ENCODE measurements at regions not wholly inside any gene's neighbourhood (a gene's known extent, or its start where the extent isn't known, plus 50 kb on each side); places are given as distances from the start of the nearest gene placed in this dataset.
A peak's percentile ranks its signal among the peaks of the same experiment; 100 is the strongest.

DNA sequence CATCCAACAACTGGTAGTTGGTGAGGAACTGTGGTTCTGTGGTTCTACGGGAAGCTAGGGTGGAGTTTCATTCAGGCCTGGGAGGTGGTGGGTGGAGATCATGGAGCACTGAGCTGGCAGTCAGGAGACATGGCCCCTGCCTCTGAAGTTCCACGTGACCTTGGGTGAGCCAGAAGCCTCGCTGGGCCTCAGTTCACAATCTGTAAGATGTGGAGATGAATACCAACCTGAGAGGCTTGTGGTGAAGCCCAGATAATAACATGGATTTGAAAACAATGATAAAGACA lies 177.9 kb downstream of the MACROH2A1 start:
- Histone ChIP-seq H3K36me3 (no peaks in the 10 kb centered on the region), H3K9me3 (no peaks in the 10 kb centered on the region), H3K27ac (no peak overlapping the region), H3K27me3 (no peaks in the 10 kb centered on the region), H3K4me1 (peaks cover 14% of the 10 kb centered on the region), H3K4me3 (no peak overlapping the region)
- no peak for TF ChIP-seq POLR2A (IDR thresholded peaks at IDR 0.05)
- TF ChIP-seq, protein P1, sequence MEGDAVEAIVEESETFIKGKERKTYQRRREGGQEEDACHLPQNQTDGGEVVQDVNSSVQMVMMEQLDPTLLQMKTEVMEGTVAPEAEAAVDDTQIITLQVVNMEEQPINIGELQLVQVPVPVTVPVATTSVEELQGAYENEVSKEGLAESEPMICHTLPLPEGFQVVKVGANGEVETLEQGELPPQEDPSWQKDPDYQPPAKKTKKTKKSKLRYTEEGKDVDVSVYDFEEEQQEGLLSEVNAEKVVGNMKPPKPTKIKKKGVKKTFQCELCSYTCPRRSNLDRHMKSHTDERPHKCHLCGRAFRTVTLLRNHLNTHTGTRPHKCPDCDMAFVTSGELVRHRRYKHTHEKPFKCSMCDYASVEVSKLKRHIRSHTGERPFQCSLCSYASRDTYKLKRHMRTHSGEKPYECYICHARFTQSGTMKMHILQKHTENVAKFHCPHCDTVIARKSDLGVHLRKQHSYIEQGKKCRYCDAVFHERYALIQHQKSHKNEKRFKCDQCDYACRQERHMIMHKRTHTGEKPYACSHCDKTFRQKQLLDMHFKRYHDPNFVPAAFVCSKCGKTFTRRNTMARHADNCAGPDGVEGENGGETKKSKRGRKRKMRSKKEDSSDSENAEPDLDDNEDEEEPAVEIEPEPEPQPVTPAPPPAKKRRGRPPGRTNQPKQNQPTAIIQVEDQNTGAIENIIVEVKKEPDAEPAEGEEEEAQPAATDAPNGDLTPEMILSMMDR (IDR thresholded peaks at IDR 0.05), result no peak
- no peak for TF ChIP-seq POLR2AphosphoS5 (IDR thresholded peaks at IDR 0.05)
- TF ChIP-seq EP300 (IDR thresholded peaks at IDR 0.05), result no peak
- WGBS, result 67% methylated on average over 3 of the region's 3 CpGs
- DNase-seq (ENCODE audit: low spot score in 2 of 2), result peak; percentile 40 to 60

DNA sequence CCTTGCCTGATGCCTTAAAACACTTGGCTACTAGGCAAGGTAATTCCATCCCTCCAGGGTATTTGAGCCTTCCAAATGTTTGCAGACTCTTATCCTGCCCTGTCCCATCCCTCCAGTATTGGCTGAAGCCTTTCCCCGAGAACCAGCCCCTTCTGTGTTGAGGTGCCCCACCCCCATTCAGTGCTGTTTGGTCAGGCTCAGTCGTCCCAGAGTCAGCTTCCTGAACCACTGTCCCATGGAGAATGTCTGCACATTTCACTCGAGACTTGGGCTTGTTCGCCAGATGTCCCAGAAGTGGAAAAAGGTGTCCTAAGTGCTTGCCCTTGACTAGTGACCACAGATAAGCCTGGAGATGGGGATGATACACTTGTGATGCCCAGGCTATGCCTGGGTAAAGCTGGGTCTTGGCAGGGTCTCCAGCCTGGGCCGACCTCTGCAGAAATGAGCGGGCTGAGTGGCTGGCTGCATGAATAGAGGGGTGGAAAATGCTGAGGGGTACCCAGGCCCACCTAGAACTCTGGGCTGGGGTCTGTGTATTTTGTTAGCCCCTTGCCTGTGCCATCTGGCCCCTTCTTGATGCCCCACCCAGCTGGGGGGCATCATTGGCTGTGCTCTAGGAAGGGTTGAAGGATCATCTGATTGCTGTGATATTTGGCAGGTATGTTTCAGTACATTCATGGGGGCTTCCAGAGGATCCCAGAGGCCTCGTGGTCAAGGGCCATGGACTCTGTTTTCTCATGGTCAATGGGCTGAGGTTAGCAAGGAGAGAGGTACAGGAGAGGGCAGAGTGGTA lies 178.4 kb downstream of the MACROH2A1 start:
- H3K9me3 ChIP-seq, result no peaks in the 10 kb centered on the region
- H3K27me3 ChIP-seq, result no peaks in the 10 kb centered on the region
- WGBS, result 92% methylated on average over 7 of the region's 7 CpGs
- no peak overlapping the region for H3K27ac ChIP-seq
- H3K36me3 ChIP-seq, result no peaks in the 10 kb centered on the region
- TF ChIP-seq, protein P1 (IDR thresholded peaks at IDR 0.05), result no peak
- TF ChIP-seq POLR2A (IDR thresholded peaks at IDR 0.05) (no peak), EP300 (IDR thresholded peaks at IDR 0.05) (no peak), POLR2AphosphoS5 (IDR thresholded peaks at IDR 0.05) (no peak)
- H3K4me1 ChIP-seq, result peaks cover 14% of the 10 kb centered on the region
- DNase-seq (ENCODE audit: low spot score in 2 of 2), result peak; percentile 41 to 46
- H3K4me3 ChIP-seq, result no peak overlapping the region

DNA sequence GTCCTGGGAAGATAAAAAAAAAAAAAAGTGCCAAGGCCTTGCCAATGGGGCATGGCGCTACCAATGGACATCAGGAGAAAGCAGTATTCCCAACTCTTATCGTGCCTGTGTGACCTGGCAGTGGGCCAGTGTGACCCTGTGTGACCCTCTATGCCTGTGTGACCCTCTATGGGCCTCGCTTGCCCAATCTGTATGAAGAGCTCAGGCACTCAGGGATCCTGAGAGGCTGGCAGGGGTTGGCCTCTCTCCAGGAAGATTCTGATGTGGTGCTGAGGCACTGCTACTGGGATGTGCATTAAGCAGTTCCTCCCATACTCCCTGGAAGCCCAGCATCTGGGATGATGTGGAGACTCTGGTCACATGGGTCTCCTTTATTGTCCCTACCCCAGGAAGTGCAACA lies 179.2 kb downstream of the MACROH2A1 start:
- peak; percentile 32 to 71 for DNase-seq (ENCODE audit: low spot score in 2 of 2)

DNA sequence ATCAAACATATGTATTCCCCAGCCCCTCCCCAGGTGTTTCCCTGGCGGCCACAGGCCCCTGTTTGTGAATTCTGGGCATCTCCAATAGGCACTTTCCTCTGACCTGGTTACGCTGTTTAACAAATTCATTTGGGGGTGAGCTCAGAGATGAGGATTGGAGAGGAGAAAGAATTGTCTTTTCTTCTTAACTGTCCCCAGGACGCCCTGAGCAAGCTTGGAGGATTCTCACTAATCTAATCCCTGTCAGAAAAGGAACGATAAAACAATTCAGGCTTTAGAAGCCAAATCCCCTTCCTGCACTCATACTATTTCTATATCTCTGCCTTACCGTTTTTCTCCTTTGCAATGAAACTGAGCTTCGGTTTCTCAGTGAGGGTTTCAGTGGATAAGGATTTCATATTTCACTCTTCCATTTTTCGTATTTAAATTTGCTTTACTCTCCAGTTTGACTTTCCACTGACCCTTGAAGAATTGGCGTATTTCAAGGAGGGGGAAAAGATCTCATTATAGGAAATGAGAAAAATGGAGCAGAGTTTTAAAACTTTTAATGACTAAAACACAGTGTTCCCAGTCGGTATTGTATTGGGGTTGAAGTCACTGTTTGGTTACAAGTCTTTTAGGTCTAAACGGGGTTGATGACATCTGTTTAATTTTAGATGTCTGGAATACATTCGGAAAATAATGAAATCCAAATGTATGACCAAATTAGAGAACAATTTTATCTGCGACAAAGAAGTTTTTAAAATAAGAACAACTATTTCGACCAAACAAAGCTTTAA lies 180.1 kb downstream of the MACROH2A1 start:
- TF ChIP-seq, protein P1 (IDR thresholded peaks at IDR 0.05), result no peak
- no peak for TF ChIP-seq POLR2AphosphoS5 (IDR thresholded peaks at IDR 0.05)
- Histone ChIP-seq H3K36me3 (no peaks in the 10 kb centered on the region), H3K4me3 (no peak overlapping the region), H3K27ac (peak overlapping the region; percentile 24), H3K4me1 (peaks cover 14% of the 10 kb centered on the region), H3K27me3 (no peaks in the 10 kb centered on the region), H3K9me3 (no peaks in the 10 kb centered on the region)
- WGBS, result 75% methylated on average over 13 of the region's 13 CpGs
- no peak for DNase-seq (ENCODE audit: low spot score in 2 of 2)

More for the DNA sequence above, 179.2 kb downstream of the MACROH2A1 start:
- 71% methylated on average over 3 of the region's 3 CpGs for WGBS
- Histone ChIP-seq H3K27me3 (no peaks in the 10 kb centered on the region), H3K27ac (no peak overlapping the region), H3K36me3 (no peaks in the 10 kb centered on the region), H3K9me3 (no peaks in the 10 kb centered on the region), H3K4me3 (no peak overlapping the region), H3K4me1 (peaks cover 14% of the 10 kb centered on the region)
- TF ChIP-seq EP300 (IDR thresholded peaks at IDR 0.05) (no peak), POLR2AphosphoS5 (IDR thresholded peaks at IDR 0.05) (no peak), POLR2A (IDR thresholded peaks at IDR 0.05) (no peak)
- TF ChIP-seq, protein P1 (IDR thresholded peaks at IDR 0.05), result no peak

DNA sequence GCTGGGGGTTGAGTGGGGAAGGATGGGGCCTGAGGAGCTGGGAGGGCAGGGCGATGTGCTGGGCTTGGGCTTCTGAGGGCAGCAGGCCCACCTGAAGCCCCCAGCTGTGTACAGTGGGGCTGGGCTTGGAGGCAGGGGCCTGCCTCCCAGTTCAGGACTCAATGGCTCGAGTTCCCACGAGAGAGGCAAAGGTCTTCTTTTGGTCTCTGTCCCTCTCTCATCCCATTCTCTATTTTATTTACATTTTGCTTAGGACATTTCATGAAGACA lies 180.6 kb downstream of the MACROH2A1 start:
- Histone ChIP-seq H3K27me3 (no peaks in the 10 kb centered on the region), H3K27ac (peak overlapping the region; percentile 24), H3K36me3 (no peaks in the 10 kb centered on the region), H3K9me3 (no peaks in the 10 kb centered on the region), H3K4me1 (peaks cover 14% of the 10 kb centered on the region), H3K4me3 (no peak overlapping the region)
- 85% methylated on average over 2 of the region's 3 CpGs for WGBS
- peak in 1 of 2 donors; percentile 37 for DNase-seq (ENCODE audit: low spot score in 2 of 2)
- TF ChIP-seq POLR2A (IDR thresholded peaks at IDR 0.05) (no peak), EP300 (IDR thresholded peaks at IDR 0.05) (no peak), POLR2AphosphoS5 (IDR thresholded peaks at IDR 0.05) (no peak)
- TF ChIP-seq, protein P1 (IDR thresholded peaks at IDR 0.05), result no peak
